HCT116 (cell line): ENCODE measurements at regions not wholly inside any gene's neighbourhood (a gene's known extent, or its start where the extent isn't known, plus 50 kb on each side); places are given as distances from the start of the nearest gene placed in this dataset.

Experiments
- ATAC-seq: fragments of 200-7000 bp; cut with Tn5 transposase; 2 replicates; pipeline ENCODE4 v1.9.1; 2020; ENCODE audit warnings: mild to moderate bottlenecking, moderate library complexity
- BruUV-seq: library from RNA; stranded (reverse); fragments of 400-500 nt; replicated peaks from 2 replicates; lab custom pipeline; 2021; lab: Mats Ljungman, UMichigan
- CTCF ChIA-PET: fragments of 300-600 bp; sonication (Branson Sonifier 250); formaldehyde crosslinking; loops from one replicate; lab custom pipeline; 2021; ENCODE audit warnings: antibody characterized with exemption; lab: Charles Lee
- POLR2A ChIA-PET: fragments of 300-600, 350-600 bp; sonication (Branson Sonifier 250); formaldehyde crosslinking; loops from one replicate; lab custom pipeline; 2021; ENCODE audit warnings: antibody characterized with exemption; lab: Charles Lee
- RAD21 ChIA-PET, 2 experiments: fragments of 300-600 bp; sonication (Branson Sonifier 250); formaldehyde crosslinking; loops; one replicate each; lab custom pipeline; 2023; ENCODE audit warnings: low total read pairs in 2 of 2; ENCODE audit not compliant: uncharacterized antibody in 2 of 2, unreplicated experiment in 2 of 2, low non-redundant PET in 1 of 2; lab: Charles Lee
- DNase-seq: peaks from one replicate; pipeline ENCODE4 v3.0.0-alpha.2; 2010; ENCODE audit warnings: low read depth, low spot score
- H2AFZ ChIP-seq: fragments of 200-600 bp; shearing (Covaris generic), sonication (generic); 2 replicates; pipeline ENCODE4 v1.6.1; 2017; ENCODE audit warnings: low read depth, mixed run types, mixed read lengths, antibody characterized with exemption, low read length; ENCODE audit not compliant: poor library complexity, severe bottlenecking
- H3K27ac ChIP-seq: 2 replicates; pipeline ENCODE4 v1.5.1; 2012; ENCODE audit warnings: low read depth, low read length
- H3K27me3 ChIP-seq: fragments of 200-600 bp; sonication (generic); 2 replicates; pipeline ENCODE4 v1.6.1; 2016; ENCODE audit warnings: mixed run types, low read length, mixed read lengths; ENCODE audit not compliant: insufficient read depth
- H3K36me3 ChIP-seq, 2 experiments: fragments of 200-500 bp in 1 of 2; fragments of 200-600 bp in 1 of 2; sonication (Bioruptor generic) in 1 of 2; sonication (generic) in 1 of 2; 2 replicates each; pipeline versions ENCODE4 v1.5.1 to v1.6.1; 2014 to 2016; ENCODE audit warnings: low read length in 2 of 2, inconsistent platforms in 1 of 2, mixed read lengths in 1 of 2, mixed run types in 1 of 2; ENCODE audit not compliant: insufficient read depth in 2 of 2, control insufficient read depth in 1 of 2
- H3K4me1 ChIP-seq, 2 experiments: fragments of 200-600 bp in 1 of 2; sonication (generic) in 1 of 2; 2 replicates each; pipeline versions ENCODE4 v1.5.1 to v1.6.1; 2012 to 2017; ENCODE audit warnings: low read length in 2 of 2, inconsistent platforms in 1 of 2, mild to moderate bottlenecking in 1 of 2, mixed read lengths in 1 of 2, mixed run types in 1 of 2, moderate library complexity in 1 of 2; ENCODE audit not compliant: insufficient read depth in 2 of 2, control insufficient read depth in 1 of 2
- H3K4me2 ChIP-seq: fragments of 200-600 bp; sonication (generic); 2 replicates; pipeline ENCODE4 v1.6.1; 2017; ENCODE audit warnings: mixed run types, low read length, mixed read lengths
- H3K4me3 ChIP-seq, 2 experiments: fragments of 200-600 bp in 1 of 2; sonication (generic) in 1 of 2; replicated peaks in 1 of 2; 2 replicates each; pipeline ENCODE4 v1.5.1; 2011 to 2016; ENCODE audit warnings: low read length in 2 of 2, control low read depth in 1 of 2, low read depth in 1 of 2, mild to moderate bottlenecking in 1 of 2, mixed read lengths in 1 of 2, mixed run types in 1 of 2
- H3K79me2 ChIP-seq: fragments of 200-600 bp; sonication (generic); 2 replicates; pipeline ENCODE4 v1.6.1; 2017; ENCODE audit warnings: mild to moderate bottlenecking, mixed run types, low read length, moderate library complexity, mixed read lengths; ENCODE audit not compliant: insufficient read depth
- H3K9ac ChIP-seq: fragments of 200-600 bp; sonication (generic); 2 replicates; pipeline ENCODE4 v1.6.1; 2016; ENCODE audit warnings: low read length, mixed read lengths
- H3K9me2 ChIP-seq: fragments of 200-600 bp; sonication (generic), shearing (Covaris generic); 2 replicates; pipeline ENCODE4 v1.6.1; 2017; ENCODE audit warnings: mixed run types, mild to moderate bottlenecking, moderate library complexity; ENCODE audit not compliant: insufficient read depth
- H3K9me3 ChIP-seq, 2 experiments: fragments of 200-500 bp in 1 of 2; fragments of 200-600 bp in 1 of 2; sonication (Bioruptor generic) in 1 of 2; sonication (generic) in 1 of 2; 2 replicates each; pipeline ENCODE4 v1.6.1; 2014 to 2017; ENCODE audit warnings: low read length in 2 of 2, mixed read lengths in 2 of 2, inconsistent platforms in 1 of 2, low read depth in 1 of 2, mild to moderate bottlenecking in 1 of 2, mixed run types in 1 of 2, moderate library complexity in 1 of 2; ENCODE audit not compliant: control insufficient read depth in 1 of 2, insufficient read depth in 1 of 2
- H4K20me1 ChIP-seq: fragments of 200-600 bp; sonication (generic), shearing (Covaris generic); 2 replicates; pipeline ENCODE4 v1.6.1; 2017; ENCODE audit warnings: mixed run types, mild to moderate bottlenecking, moderate library complexity; ENCODE audit not compliant: insufficient read depth
- ATF3 ChIP-seq: IDR thresholded peaks from 2 replicates; pipeline ENCODE4 v1.6.1; 2012
- CBX3 ChIP-seq: IDR thresholded peaks from 2 replicates; pipeline ENCODE4 v1.6.1; 2012; ENCODE audit warnings: low read depth
- CEBPB ChIP-seq: IDR thresholded peaks from 2 replicates; pipeline ENCODE4 v1.6.1; 2012; ENCODE audit warnings: low read depth
- FOSL1 ChIP-seq: IDR thresholded peaks from 2 replicates; pipeline ENCODE4 v1.6.1; 2012; ENCODE audit warnings: low read depth
- POLR2A ChIP-seq: IDR thresholded peaks from 2 replicates; pipeline ENCODE4 v1.7.0; 2011; ENCODE audit warnings: borderline replicate concordance; ENCODE audit not compliant: insufficient read depth, insufficient read length; ENCODE audit errors: extremely low read depth
- REST ChIP-seq: IDR thresholded peaks from 2 replicates; pipeline ENCODE4 v1.6.1; 2012; ENCODE audit warnings: low read depth
- SP1 ChIP-seq: IDR thresholded peaks from 2 replicates; pipeline ENCODE4 v1.6.1; 2012; ENCODE audit warnings: low read depth
- TCF7L2 ChIP-seq: IDR thresholded peaks from 2 replicates; pipeline ENCODE4 v1.7.0; 2011; ENCODE audit warnings: borderline replicate concordance, inconsistent platforms; ENCODE audit not compliant: insufficient read depth, insufficient read length; ENCODE audit errors: extremely low read depth
- intact Hi-C: fragments of 100-400 bp; cut with micrococcal nuclease; formaldehyde crosslinking; loops from 2 replicates; pipeline ENCODE4 v1.10.0; 2022

- intact Hi-C loops: no loop called here
- Histone ChIP-seq H3K79me2 (no peaks in the 10 kb centered on the region), H3K4me2 (no peak overlapping the region), H3K27me3 (no peaks in the 10 kb centered on the region)
- CTCF ChIA-PET: no interaction called here
- no peak for TF ChIP-seq CEBPB
- no peak for TF ChIP-seq POLR2A
- TF ChIP-seq REST: no peak
- TF ChIP-seq SP1: no peak
- TF ChIP-seq CBX3: no peak
- TF ChIP-seq, all 23 proteins: peak for 0
- no peak overlapping the region for H3K4me3 ChIP-seq
- H3K9me3 ChIP-seq: no peaks in the 10 kb centered on the region
- no peaks in the 10 kb centered on the region for H3K36me3 ChIP-seq
- no peaks in the 10 kb centered on the region for H3K4me1 ChIP-seq
- RAD21 ChIA-PET: no interaction called here
- DNase-seq (no peak), ATAC-seq (no peak)
- no TSS peak for BruUV-seq
- H4K20me1 ChIP-seq: no peaks in the 10 kb centered on the region
- H3K9ac ChIP-seq: no peak overlapping the region
- H2AFZ ChIP-seq: no peak overlapping the region
- POLR2A ChIA-PET: no interaction called here
- H3K9me2 ChIP-seq: no peaks in the 10 kb centered on the region
- H3K27ac ChIP-seq: no peak overlapping the region
Measured at GRCh38 chr6:12523726-12524125, 192.8 kb upstream of the PHACTR1 start.

- Histone ChIP-seq H4K20me1 (no peaks in the 10 kb centered on the region), H3K9me2 (no peaks in the 10 kb centered on the region), H3K36me3 (no peaks in the 10 kb centered on the region), H3K9ac (no peak overlapping the region), H2AFZ (no peak overlapping the region), H3K27me3 (no peaks in the 10 kb centered on the region), H3K4me1 (no peaks in the 10 kb centered on the region), H3K9me3 (no peaks in the 10 kb centered on the region), H3K4me3 (no peak overlapping the region), H3K4me2 (no peak overlapping the region), H3K27ac (no peak overlapping the region), H3K79me2 (no peaks in the 10 kb centered on the region)
- intact Hi-C loops: no loop called here
- CTCF ChIA-PET: no interaction called here
- ATAC-seq (no peak), DNase-seq (no peak)
- TF ChIP-seq SP1: no peak
- TF ChIP-seq ATF3: no peak
- no peak for TF ChIP-seq TCF7L2
- no peak for TF ChIP-seq CBX3
- no peak for TF ChIP-seq FOSL1
- RAD21 ChIA-PET: no interaction called here
- POLR2A ChIA-PET: no interaction called here
- BruUV-seq: no TSS peak
Measured at GRCh38 chr6:12525276-12525675, 191.3 kb upstream of the PHACTR1 start.
